NCI-H128 (cell line): ENCODE measurements at regions not wholly inside any gene's neighbourhood (a gene's known extent, or its start where the extent isn't known, plus 50 kb on each side); places are given as distances from the start of the nearest gene placed in this dataset.
"Not testable (repeated sequence)": the region's sequence is repeated elsewhere in the genome, so short reads cannot be mapped to it uniquely, and the experiment has no call there.

Experiments
- DNase-seq: peaks from one replicate; lab custom pipeline; 2025; ENCODE audit not compliant: unreplicated experiment; lab: John Stamatoyannopoulos, UW

DNA sequence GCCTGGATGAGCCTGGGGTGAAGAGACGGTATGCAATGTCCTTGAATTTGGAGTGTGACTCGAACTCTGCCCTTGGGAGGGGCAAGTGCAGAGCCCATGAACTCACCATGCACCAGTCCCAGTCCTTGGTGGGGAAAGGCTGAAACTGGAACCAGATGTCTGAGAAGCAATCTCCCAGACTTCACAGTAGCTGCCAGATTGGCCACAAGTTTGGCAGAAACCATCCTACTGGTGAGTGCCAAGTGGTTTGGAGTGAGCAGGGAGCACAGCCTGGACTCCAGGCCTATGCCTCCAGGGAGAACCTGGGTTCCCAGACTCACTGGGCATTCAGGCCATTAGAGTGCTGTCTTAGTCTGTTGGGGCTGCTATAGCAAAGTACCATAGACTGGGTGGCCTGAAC, 99.6 kb upstream of the LYZL1 start:
- DNase-seq, result no peak

DNA sequence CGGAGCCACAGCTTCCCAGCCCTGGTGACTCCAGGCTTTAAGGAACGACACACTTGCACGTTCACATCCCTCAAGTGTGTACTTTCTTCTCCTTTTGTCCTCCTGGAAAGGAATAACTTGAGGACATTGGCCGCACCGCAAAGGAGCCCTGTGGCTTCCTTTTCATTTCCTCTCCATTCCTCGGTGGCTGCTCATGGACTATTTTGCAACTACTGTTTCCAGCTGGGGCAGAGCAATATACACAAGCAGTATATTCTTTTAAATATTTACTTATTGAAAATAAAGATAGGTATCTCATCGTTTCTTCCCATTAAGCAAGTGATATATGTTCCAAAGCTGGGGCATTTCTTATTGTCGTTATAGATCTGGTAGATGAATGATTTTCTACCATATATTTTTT, 97.2 kb upstream of the LYZL1 start:
- DNase-seq, result no peak

DNA sequence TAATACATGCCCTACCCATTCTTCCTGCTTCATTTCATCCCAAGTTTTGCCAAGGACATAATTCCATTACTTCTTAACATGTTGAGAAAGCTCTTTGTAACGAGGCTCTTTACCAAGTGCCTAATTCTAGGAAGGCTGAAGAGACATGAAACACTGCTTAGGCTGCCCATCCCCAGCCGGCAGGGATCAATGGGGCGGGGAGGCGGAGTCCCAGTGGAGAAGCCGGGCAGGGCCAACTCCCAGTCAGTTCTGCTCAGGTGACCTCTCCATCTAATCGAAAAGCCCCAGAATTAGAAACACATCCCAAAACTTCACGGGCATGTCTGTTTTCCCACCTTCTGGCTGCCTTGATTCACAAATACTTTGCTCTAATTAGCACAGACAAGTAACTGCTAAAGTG, 89.5 kb upstream of the LYZL1 start:
- no peak for DNase-seq

DNA sequence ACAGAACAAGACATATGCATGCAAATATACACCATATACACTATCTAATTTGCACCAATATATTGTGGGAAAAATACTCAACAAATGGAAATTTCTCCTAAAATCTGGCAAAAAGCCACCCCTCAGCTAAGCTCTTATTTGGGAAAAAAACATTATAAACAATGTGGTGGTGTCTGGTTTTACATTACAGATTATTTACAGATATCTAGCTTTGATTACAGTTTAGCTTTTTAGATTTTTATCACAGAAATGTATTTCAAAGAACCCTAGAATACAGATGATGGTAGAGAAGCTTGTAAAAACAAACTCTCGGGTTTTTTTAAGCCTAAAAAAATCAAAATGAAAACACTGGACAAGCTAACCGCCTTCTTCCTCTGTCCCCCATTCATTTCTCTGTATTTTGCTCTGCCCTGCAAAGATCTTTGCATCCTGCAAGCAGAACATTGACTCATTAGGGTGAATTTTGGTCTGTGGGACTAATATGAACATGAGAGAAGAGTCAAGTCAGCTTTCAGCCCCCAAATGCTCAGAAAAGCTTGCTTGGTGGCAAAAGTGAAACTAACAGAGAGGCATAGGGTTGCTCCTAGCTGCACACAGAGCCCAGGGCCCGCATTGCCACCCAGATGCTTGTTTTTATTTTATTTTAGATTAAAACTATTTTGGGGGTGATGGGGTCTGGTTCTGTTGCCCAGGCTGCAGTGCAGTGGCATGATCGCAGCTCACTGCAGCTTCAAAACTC, 88.8 kb upstream of the LYZL1 start:
- DNase-seq, result no peak

DNA sequence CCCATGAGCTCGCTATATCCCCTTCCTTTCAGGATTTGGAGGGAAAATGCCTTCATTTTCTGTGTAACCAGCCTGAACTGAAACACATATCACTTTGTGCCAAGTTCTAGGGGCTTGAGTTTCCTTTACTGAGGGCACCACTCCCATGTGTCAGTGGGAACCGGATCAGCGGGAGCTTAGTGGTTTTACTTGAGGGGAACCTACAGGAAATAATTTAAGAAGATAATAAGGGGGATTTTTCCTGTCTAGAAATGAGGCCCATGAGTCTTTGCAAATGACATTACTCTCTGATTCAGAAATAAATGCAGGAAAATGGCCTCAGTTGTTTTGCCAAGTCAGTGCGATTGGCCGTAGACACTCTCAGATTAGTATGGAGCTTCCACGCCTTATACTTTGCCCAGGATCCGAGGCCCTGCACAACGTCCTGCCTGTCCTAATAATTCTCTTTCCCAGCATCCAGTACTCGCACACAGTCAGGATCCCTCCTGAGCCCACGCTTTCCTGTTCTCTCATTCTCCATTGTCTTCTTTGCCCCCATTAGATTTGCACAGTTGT, 86.4 kb upstream of the LYZL1 start:
- DNase-seq, result no peak

DNA sequence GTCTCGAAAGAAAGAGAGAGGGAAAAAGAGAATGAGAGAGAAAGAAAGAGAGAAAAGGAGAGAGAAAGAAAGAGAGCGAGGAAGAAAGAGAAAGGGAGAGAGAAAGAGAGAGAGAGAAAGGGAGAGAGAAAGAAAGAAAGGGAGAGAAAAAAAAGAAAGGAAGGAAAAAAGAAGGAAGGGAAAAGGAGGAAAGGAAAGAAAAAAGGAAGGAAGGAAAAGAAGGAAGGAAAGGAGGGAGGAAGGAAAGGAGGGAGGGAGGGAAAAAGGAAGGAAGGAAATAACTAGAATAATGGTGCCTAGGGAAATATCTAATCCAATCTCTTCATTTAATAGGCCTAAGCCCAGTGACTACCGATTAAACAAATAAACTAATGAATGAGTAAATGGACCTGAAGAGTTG, 85.4 kb upstream of the LYZL1 start:
- DNase-seq, result no peak

DNA sequence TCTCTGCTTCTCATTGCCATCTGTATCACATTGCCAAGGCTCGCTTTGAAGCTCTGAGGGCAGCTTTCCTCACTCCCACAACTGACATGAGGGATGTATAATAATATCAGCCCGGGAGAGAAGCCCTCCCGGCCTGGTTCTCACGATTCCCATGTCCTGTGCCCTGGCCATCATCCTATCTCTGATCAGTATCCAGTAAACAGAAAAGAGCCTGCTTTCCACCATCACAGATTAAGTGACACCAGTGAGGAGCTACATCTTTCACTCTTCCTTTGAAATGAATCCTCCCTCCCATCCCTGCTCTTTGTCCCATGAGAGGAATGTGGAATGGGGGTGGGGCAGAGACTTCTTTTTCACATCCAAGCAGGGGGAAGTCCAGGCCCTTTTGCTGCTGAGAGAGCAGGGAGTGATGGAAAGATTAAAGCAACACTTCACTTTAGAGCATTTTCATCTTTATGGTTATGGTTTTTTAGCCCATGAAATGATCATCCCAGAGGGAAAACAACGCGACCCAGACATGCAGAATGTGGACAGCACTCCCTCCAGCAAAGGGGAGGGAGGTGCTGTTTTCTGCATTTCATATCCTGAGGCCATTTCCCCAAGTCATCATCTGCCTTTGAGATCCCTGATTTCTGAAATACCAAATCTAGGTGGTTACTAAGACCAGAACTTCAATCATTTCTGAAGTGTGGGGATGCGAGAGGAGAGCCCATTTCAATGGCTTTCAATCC, 84.6 kb upstream of the LYZL1 start:
- no peak for DNase-seq

DNA sequence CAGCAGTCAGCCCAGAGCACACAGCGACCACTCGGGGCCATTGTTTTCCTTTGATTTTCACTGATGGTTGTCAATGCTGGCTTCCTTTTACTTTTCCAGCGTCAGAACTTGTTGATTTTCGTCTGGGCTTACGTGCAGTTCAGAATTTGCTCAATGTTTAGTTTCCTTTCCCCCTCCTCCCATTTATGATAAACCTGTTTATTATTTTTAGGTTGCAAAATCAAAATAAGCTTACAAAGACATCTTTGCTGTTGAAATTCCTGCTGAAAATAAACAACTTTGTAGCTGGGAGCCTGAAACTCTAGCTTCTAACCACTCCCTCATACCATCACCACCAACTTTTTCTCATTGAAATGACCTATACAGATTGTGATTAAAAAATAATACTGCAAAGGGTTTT, 83.1 kb upstream of the LYZL1 start:
- no peak for DNase-seq

DNA sequence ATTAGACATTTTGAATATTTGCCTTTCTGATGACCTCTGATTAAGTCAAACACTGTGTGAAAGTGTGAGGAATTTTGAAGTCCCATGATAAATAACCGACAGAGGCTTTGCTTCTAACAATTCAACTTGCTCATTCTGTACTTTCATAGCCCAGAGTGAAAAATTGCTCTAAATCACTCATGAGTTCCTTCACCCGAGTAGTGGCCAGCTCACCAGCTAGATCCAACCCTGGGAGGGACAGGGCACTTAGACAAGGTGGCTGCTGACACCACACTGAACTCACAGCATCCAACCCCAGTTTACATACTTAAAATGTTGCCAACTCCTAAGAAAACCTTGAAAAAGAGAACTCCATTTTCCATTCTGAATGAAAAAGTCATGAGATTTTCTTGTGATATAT, 80.0 kb upstream of the LYZL1 start:
- DNase-seq, result no peak

DNA sequence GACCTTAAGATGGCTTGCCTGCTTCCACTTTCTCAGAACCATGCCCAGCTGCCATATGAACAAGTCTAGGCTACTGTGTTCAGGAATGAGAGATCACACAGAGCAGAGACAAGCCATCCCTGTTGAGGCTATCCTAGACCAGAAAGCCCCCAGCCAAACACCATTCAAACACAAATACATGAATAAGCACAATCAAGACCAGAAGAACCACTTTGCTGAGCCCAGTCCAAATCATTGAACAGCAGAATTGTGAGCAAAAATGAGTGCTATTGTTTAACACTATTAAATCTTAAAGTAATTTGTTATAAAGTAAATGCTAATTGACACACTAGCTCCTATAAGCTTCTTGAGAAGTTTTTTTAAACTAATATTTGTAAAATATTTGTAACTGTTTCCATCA, 79.0 kb upstream of the LYZL1 start:
- DNase-seq, result no peak

DNA sequence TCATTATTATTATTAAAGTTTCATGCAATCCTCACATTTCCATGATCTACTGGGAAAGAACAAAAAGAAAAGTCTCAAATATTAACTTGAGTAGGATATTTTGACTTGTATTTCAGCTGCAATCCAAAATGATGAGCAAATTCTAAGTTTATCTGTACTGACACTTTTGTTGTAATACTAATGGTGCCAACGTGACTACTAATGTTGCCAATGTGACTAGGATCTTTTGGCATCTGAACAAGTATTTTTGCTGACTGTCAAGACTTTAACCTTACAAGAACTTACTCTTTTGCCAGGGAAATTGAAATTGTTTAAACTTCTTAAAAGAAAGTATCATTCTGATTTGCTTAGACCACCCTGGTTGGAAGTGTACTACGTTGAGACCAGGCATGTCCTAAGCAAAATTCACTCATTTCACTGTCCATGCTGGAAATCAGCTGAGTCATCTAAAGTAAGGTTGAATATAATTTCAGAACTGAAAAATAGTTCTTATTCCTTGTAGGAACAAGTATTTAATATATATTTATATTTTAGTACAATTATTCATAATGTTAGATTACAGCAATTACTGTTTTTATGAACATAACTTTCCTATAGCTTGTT, 78.5 kb upstream of the LYZL1 start:
- no peak for DNase-seq

DNA sequence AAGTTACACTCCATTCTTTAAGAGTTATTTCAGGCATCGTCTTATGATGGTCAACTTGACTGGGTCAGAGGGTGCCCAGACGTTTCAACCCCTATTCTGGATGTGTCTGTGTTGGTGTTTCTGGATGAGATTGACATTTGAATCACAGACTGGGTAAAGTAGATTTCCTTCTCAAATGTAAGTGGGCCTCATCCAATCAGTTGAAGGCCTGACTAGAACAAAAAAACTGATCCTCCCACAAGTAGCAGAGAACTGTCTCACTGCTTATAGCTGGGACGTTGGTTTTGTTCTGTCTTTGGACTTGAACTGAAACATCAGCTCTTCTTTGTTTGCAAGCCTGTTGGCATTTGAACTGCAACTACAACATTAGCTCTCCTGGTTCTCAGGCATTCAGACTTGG, 76.3 kb upstream of the LYZL1 start:
- DNase-seq, result no peak

DNA sequence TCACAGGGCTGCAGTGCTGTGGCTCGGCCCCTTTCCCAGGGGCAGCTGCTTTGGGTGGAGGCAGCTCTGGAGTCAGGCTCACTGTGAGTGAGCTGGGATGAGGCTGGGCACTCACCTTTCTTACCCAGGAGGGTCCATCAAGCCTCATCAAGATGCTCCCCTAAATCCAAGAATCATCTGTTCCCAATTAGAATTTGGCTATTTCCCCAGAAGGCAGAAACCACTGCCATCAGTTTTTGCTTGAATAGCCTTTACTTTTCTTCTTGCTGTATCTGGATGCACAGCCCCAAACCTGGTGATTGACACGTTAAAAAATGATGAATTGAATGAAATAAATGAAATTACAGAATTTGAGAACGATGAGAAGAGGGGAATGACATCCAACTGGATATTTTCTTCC, 74.3 kb upstream of the LYZL1 start:
- no peak for DNase-seq

DNA sequence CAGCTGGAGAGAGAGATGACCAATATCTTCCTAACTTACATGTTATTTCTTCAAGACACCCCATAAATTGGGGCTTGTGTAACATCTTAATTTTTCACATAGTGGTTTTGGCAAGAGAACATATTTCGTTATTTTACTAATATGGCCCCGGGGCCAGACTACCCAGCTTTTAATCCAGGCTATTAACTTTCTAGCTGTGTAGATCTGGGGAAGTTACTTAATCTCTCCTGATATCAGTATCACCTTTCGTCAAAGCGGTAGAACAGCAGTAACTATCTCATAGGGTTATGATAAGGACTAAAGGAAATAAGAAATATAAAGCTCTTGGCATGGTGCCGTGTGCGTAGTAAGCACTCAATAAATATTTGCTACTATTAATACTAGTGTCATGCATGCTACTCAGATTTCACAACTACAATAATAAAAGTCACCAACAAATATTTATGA, 71.6 kb upstream of the LYZL1 start:
- DNase-seq, result no peak

DNA sequence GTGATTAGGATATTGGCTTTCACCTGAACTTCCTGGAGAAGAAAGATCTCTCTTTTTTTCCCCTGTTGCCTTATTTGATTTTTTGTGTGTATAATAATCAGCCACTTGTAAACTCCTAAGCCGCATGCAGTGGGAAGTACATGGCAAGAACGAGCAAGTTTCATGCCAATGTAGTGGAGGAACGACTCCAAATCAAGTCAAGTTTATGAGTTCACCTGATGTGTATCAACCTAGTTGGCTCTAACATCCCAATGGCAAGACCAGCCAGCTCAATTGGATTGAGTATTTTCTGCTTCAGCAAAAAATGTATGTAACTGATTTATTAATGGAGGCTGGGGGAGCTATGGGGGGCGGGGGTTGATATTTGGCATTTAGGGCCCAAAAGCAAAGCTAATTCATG, 65.5 kb upstream of the LYZL1 start:
- DNase-seq, result no peak

DNA sequence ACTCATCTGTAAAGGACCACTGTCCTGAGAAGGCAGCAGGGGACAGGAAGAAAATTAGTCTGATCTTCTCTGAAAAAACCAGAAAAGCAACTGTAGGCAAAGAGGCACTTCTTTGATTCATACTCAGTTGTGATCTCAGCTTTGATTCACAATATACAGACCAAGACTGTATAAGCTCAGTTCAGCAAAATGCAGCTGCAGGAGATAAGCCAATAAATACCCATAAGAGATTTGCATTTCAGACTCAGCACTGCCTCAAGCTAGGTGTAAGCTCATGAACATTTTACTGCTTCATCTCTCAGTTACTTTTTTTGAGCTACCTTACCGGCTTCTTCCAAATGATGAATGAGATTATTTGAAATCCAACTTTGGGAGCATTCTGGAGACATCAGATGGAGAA, 64.2 kb upstream of the LYZL1 start:
- DNase-seq, result no peak

DNA sequence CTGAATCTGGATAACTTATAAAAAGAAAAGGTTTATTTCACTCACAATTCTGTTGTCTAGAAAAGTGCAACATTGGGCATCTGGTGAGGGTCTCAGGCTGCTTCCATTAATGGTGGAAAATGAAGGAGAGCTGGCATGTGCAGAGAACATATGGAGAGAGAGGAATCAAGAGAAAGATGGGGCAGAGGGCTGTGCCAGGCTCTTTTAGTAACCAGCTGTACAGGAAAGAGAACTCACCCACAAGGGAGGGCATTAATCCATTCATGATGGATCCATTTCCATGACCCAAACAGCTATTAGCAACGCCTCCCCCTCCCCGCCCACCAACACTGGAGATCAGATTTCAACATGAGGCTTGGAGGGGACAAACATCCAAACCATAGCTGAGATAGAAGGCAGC, 61.7 kb upstream of the LYZL1 start:
- DNase-seq, result no peak

DNA sequence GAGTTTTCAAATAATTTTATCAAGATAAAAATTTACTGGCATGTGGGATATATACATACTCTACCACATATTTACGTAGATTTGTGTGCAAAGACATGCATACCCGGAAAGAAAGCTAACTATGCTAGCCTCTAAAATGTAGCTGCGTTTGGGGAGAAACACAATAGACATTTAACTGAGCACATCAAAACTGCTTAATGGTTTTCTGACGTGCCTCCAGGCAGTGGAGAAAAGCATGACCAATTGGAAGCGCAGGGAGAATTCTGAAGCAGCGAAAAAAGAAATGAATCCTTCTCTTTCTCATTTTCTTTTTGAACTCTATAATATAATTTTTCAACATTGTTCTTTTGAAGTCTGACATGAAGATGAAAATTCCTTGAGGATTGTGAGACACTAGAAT, 60.3 kb upstream of the LYZL1 start:
- no peak for DNase-seq

DNA sequence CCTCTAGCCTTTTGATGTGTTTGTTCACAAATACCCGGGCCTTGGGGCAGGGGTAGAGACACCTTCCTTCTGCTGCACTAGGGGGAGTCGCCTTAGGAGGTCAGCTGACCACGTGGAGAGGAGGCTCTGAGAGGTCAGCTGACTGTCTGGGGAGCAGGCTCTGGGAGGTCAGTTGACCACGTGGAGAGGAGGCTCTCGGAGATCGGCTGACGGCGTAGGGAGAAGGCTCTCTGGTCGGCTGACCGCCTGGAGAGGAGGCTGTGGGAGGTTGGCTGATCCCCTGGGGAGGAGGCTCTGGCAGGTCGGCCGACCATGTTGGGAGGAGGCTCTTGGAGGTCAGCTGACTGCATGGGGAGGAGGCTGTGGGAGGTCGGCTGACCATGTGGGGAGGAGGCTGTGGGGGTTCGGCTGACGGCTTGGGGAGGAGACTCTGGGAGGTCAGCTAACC, 59.6 kb upstream of the LYZL1 start:
- DNase-seq, result no peak

DNA sequence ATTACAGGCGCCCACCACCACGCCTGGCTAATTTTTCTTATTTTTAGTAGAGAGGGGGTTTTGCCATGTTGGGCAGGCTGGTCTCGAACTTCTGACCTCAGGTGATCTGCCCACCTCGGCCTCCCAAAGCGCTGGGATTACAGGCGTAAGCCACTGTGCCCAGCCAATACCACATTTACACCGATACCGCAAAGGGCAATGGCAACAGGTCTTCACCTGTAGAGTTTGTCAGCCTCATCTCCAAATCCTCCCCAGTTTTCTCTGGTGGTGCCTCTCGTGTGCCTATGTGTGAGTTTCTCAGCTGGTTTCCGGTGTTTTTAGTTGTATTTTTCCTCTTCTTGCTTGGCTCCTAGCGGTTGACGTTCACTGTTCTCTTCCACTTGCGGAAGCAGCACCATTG, 52.0 kb upstream of the LYZL1 start:
- DNase-seq, result not testable (repeated sequence)

DNA sequence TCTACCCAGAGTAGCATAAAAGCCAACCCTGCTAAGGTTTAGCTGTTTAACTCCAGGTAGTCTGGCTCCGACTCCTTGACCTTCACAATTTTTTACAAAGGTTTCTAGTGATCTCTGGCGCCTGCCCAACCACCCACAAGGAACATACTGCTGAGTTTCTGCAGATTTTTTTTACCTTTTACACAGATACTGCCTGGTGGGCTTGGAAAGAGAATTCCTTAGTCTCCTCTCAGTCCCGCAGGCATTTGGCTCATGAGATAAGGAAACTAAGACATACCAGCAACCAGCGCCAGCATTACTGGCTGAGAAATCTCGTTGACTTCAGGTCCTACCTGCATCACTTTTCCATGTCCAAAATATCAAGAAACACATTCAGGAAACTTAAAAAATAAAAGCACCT, 51.1 kb upstream of the LYZL1 start:
- DNase-seq, result no peak

DNA sequence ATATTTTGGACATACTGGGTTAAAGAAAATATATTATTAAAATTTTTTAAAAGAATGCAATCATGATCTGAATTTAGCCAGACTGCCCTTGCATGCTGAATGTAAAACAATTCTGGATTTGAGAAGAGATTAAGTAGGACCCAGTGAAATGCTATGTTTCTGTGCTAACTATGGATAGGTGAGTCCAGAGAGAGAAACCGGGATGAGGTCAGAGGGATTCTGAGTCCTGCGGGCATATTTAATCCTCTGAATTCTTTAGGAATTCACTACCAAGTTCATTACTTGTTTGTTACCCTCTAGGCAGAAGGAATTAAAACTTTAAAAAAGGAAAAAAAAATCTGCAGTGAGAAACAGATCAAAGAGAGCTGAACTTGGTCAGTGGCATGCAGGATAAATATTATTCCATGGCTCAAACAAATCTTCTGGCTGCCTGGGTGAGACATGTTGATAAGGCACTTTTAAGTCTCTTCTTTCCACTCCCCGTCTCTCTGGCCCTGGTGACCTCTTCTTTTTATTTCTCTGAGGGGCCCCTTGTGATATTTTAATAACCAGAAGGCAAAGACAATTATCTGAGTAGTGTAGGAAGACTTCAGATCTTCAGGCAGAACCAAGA, 50.2 kb upstream of the LYZL1 start:
- DNase-seq, result no peak
